HCT116 (cell line): ENCODE measurements at regions not wholly inside any gene's neighbourhood (a gene's known extent, or its start where the extent isn't known, plus 50 kb on each side); places are given as distances from the start of the nearest gene placed in this dataset.

Experiments
- ATAC-seq: fragments of 200-7000 bp; cut with Tn5 transposase; 2 replicates; pipeline ENCODE4 v1.9.1; 2020; ENCODE audit warnings: mild to moderate bottlenecking, moderate library complexity
- BruUV-seq: library from RNA; stranded (reverse); fragments of 400-500 nt; replicated peaks from 2 replicates; lab custom pipeline; 2021; lab: Mats Ljungman, UMichigan
- CTCF ChIA-PET: fragments of 300-600 bp; sonication (Branson Sonifier 250); formaldehyde crosslinking; loops from one replicate; lab custom pipeline; 2021; ENCODE audit warnings: antibody characterized with exemption; lab: Charles Lee
- POLR2A ChIA-PET: fragments of 300-600, 350-600 bp; sonication (Branson Sonifier 250); formaldehyde crosslinking; loops from one replicate; lab custom pipeline; 2021; ENCODE audit warnings: antibody characterized with exemption; lab: Charles Lee
- RAD21 ChIA-PET, 2 experiments: fragments of 300-600 bp; sonication (Branson Sonifier 250); formaldehyde crosslinking; loops; one replicate each; lab custom pipeline; 2023; ENCODE audit warnings: low total read pairs in 2 of 2; ENCODE audit not compliant: uncharacterized antibody in 2 of 2, unreplicated experiment in 2 of 2, low non-redundant PET in 1 of 2; lab: Charles Lee
- DNase-seq: peaks from one replicate; pipeline ENCODE4 v3.0.0-alpha.2; 2010; ENCODE audit warnings: low read depth, low spot score
- H2AFZ ChIP-seq: fragments of 200-600 bp; shearing (Covaris generic), sonication (generic); 2 replicates; pipeline ENCODE4 v1.6.1; 2017; ENCODE audit warnings: low read depth, mixed run types, mixed read lengths, antibody characterized with exemption, low read length; ENCODE audit not compliant: poor library complexity, severe bottlenecking
- H3K27ac ChIP-seq: 2 replicates; pipeline ENCODE4 v1.5.1; 2012; ENCODE audit warnings: low read depth, low read length
- H3K27me3 ChIP-seq: fragments of 200-600 bp; sonication (generic); 2 replicates; pipeline ENCODE4 v1.6.1; 2016; ENCODE audit warnings: mixed run types, low read length, mixed read lengths; ENCODE audit not compliant: insufficient read depth
- H3K36me3 ChIP-seq, 2 experiments: fragments of 200-500 bp in 1 of 2; fragments of 200-600 bp in 1 of 2; sonication (Bioruptor generic) in 1 of 2; sonication (generic) in 1 of 2; 2 replicates each; pipeline versions ENCODE4 v1.5.1 to v1.6.1; 2014 to 2016; ENCODE audit warnings: low read length in 2 of 2, inconsistent platforms in 1 of 2, mixed read lengths in 1 of 2, mixed run types in 1 of 2; ENCODE audit not compliant: insufficient read depth in 2 of 2, control insufficient read depth in 1 of 2
- H3K4me1 ChIP-seq, 2 experiments: fragments of 200-600 bp in 1 of 2; sonication (generic) in 1 of 2; 2 replicates each; pipeline versions ENCODE4 v1.5.1 to v1.6.1; 2012 to 2017; ENCODE audit warnings: low read length in 2 of 2, inconsistent platforms in 1 of 2, mild to moderate bottlenecking in 1 of 2, mixed read lengths in 1 of 2, mixed run types in 1 of 2, moderate library complexity in 1 of 2; ENCODE audit not compliant: insufficient read depth in 2 of 2, control insufficient read depth in 1 of 2
- H3K4me2 ChIP-seq: fragments of 200-600 bp; sonication (generic); 2 replicates; pipeline ENCODE4 v1.6.1; 2017; ENCODE audit warnings: mixed run types, low read length, mixed read lengths
- H3K4me3 ChIP-seq, 2 experiments: fragments of 200-600 bp in 1 of 2; sonication (generic) in 1 of 2; replicated peaks in 1 of 2; 2 replicates each; pipeline ENCODE4 v1.5.1; 2011 to 2016; ENCODE audit warnings: low read length in 2 of 2, control low read depth in 1 of 2, low read depth in 1 of 2, mild to moderate bottlenecking in 1 of 2, mixed read lengths in 1 of 2, mixed run types in 1 of 2
- H3K79me2 ChIP-seq: fragments of 200-600 bp; sonication (generic); 2 replicates; pipeline ENCODE4 v1.6.1; 2017; ENCODE audit warnings: mild to moderate bottlenecking, mixed run types, low read length, moderate library complexity, mixed read lengths; ENCODE audit not compliant: insufficient read depth
- H3K9ac ChIP-seq: fragments of 200-600 bp; sonication (generic); 2 replicates; pipeline ENCODE4 v1.6.1; 2016; ENCODE audit warnings: low read length, mixed read lengths
- H3K9me2 ChIP-seq: fragments of 200-600 bp; sonication (generic), shearing (Covaris generic); 2 replicates; pipeline ENCODE4 v1.6.1; 2017; ENCODE audit warnings: mixed run types, mild to moderate bottlenecking, moderate library complexity; ENCODE audit not compliant: insufficient read depth
- H3K9me3 ChIP-seq, 2 experiments: fragments of 200-500 bp in 1 of 2; fragments of 200-600 bp in 1 of 2; sonication (Bioruptor generic) in 1 of 2; sonication (generic) in 1 of 2; 2 replicates each; pipeline ENCODE4 v1.6.1; 2014 to 2017; ENCODE audit warnings: low read length in 2 of 2, mixed read lengths in 2 of 2, inconsistent platforms in 1 of 2, low read depth in 1 of 2, mild to moderate bottlenecking in 1 of 2, mixed run types in 1 of 2, moderate library complexity in 1 of 2; ENCODE audit not compliant: control insufficient read depth in 1 of 2, insufficient read depth in 1 of 2
- H4K20me1 ChIP-seq: fragments of 200-600 bp; sonication (generic), shearing (Covaris generic); 2 replicates; pipeline ENCODE4 v1.6.1; 2017; ENCODE audit warnings: mixed run types, mild to moderate bottlenecking, moderate library complexity; ENCODE audit not compliant: insufficient read depth
- ATF3 ChIP-seq: IDR thresholded peaks from 2 replicates; pipeline ENCODE4 v1.6.1; 2012
- CBX3 ChIP-seq: IDR thresholded peaks from 2 replicates; pipeline ENCODE4 v1.6.1; 2012; ENCODE audit warnings: low read depth
- CTCF ChIP-seq, 3 experiments: fragments of 200-600 bp in 1 of 3; sonication (generic) in 1 of 3; IDR thresholded peaks in 2 of 3; conservative IDR thresholded peaks in 1 of 3; 2 replicates each; pipeline ENCODE4 v1.5.1; 2012 to 2017; ENCODE audit warnings: low read depth in 2 of 3, low read length in 2 of 3, antibody characterized with exemption in 1 of 3, borderline replicate concordance in 1 of 3, control low read depth in 1 of 3, mild to moderate bottlenecking in 1 of 3, mixed read lengths in 1 of 3, mixed run types in 1 of 3, moderate library complexity in 1 of 3; ENCODE audit not compliant: insufficient read depth in 1 of 3
- ELF1 ChIP-seq: IDR thresholded peaks from 2 replicates; pipeline ENCODE4 v1.6.1; 2012; ENCODE audit warnings: low read depth, borderline replicate concordance
- FOSL1 ChIP-seq: IDR thresholded peaks from 2 replicates; pipeline ENCODE4 v1.6.1; 2012; ENCODE audit warnings: low read depth
- MAX ChIP-seq: IDR thresholded peaks from 2 replicates; pipeline ENCODE4 v1.6.1; 2012
- POLR2A ChIP-seq: IDR thresholded peaks from 2 replicates; pipeline ENCODE4 v1.7.0; 2011; ENCODE audit warnings: borderline replicate concordance; ENCODE audit not compliant: insufficient read depth, insufficient read length; ENCODE audit errors: extremely low read depth
- SIN3A ChIP-seq: IDR thresholded peaks from 2 replicates; pipeline ENCODE4 v1.6.1; 2012; ENCODE audit warnings: low read depth
- ZBTB33 ChIP-seq: IDR thresholded peaks from 2 replicates; pipeline ENCODE4 v1.6.1; 2011; ENCODE audit warnings: mild to moderate bottlenecking, low read length, moderate library complexity; ENCODE audit not compliant: insufficient replicate concordance; ENCODE audit errors: extremely low read depth
- ZNF274 ChIP-seq: fragments of 200-500 bp; sonication (Bioruptor generic); IDR thresholded peaks from 2 replicates; pipeline ENCODE4 v1.6.1; 2014; ENCODE audit warnings: mild to moderate bottlenecking, low read depth, low read length, inconsistent platforms
- intact Hi-C: fragments of 100-400 bp; cut with micrococcal nuclease; formaldehyde crosslinking; loops from 2 replicates; pipeline ENCODE4 v1.10.0; 2022

- intact Hi-C loops, result no loop called here
Observed at GRCh38 chr10:14412624-14413023, 81.9 kb upstream of the FRMD4A start.

More at GRCh38 chr10:14412624-14413023, 81.9 kb upstream of the FRMD4A start:
- no peaks in the 10 kb centered on the region; the same call in 1 of the 2 replicates for H4K20me1 ChIP-seq
- H3K9me2 ChIP-seq, result no peaks in the 10 kb centered on the region
- no peaks in the 10 kb centered on the region for H3K36me3 ChIP-seq
- H2AFZ ChIP-seq, result no peak overlapping the region
- no peak overlapping the region for H3K9ac ChIP-seq
- no peak overlapping the region for H3K27ac ChIP-seq
- no peaks in the 10 kb centered on the region for H3K4me1 ChIP-seq
- DNase-seq (no peak), ATAC-seq (no peak)
- RAD21 ChIA-PET, result no interaction called here
- CTCF ChIA-PET, result no interaction called here
- POLR2A ChIA-PET, result no interaction called here
- no peak overlapping the region for H3K4me3 ChIP-seq
- H3K79me2 ChIP-seq, result no peaks in the 10 kb centered on the region
- H3K27me3 ChIP-seq, result peaks cover 49% of the 10 kb centered on the region
- BruUV-seq, result no TSS peak
- H3K9me3 ChIP-seq, result no peaks in the 10 kb centered on the region
- no peak overlapping the region for H3K4me2 ChIP-seq
- TF ChIP-seq ZBTB33 (no peak), SIN3A (no peak), ELF1 (no peak), ATF3 (no peak), CBX3 (no peak), FOSL1 (no peak), ZNF274 (no peak), POLR2A (no peak), CTCF (IDR thresholded peaks at IDR 0.05 in 2 of 3, conservative IDR thresholded peaks at IDR 0.05 in 1 of 3; ENCODE audit: borderline replicate concordance in 1 of 3, insufficient read depth in 1 of 3, low read depth in 2 of 3, low read length in 2 of 3) (no peak), MAX (no peak)
- TF ChIP-seq, all 23 proteins: peak for 0
